22Rv1 (cell line): ENCODE measurements at regions not wholly inside any gene's neighbourhood (a gene's known extent, or its start where the extent isn't known, plus 50 kb on each side); places are given as distances from the start of the nearest gene placed in this dataset.

Source experiments
- ZFX ChIP-seq: fragments of 450-650 bp; IDR thresholded peaks from 2 replicates; pipeline ENCODE4 v1.6.1; 2017; ENCODE audit warnings: antibody characterized with exemption, borderline replicate concordance
- TF ChIP-seq, protein P1 (sequence below): fragments of 450-650 bp; IDR thresholded peaks from 2 replicates; pipeline ENCODE4 v1.5.1; 2017; ENCODE audit warnings: mild to moderate bottlenecking

DNA sequence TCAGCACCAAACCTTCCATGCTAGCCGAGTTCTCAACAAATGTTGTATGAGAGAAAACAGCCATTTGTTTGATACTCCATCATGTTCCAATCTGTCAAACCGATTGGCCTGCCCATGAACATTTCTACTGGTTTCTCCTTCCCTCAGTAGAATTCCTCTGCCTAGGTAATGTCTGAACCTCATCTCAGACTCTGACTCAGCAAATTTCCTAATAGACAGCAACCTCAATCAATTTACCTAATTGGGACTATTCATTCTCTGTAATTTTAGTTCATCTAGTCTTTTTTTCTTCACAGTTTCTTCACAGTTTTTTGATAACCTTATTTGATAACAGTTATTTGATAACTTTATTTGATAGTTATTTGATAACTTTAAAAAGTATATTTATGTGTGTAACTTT lies 585.1 kb downstream of the DNAJB9 start:
- TF ChIP-seq, protein P1, sequence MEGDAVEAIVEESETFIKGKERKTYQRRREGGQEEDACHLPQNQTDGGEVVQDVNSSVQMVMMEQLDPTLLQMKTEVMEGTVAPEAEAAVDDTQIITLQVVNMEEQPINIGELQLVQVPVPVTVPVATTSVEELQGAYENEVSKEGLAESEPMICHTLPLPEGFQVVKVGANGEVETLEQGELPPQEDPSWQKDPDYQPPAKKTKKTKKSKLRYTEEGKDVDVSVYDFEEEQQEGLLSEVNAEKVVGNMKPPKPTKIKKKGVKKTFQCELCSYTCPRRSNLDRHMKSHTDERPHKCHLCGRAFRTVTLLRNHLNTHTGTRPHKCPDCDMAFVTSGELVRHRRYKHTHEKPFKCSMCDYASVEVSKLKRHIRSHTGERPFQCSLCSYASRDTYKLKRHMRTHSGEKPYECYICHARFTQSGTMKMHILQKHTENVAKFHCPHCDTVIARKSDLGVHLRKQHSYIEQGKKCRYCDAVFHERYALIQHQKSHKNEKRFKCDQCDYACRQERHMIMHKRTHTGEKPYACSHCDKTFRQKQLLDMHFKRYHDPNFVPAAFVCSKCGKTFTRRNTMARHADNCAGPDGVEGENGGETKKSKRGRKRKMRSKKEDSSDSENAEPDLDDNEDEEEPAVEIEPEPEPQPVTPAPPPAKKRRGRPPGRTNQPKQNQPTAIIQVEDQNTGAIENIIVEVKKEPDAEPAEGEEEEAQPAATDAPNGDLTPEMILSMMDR = no peak
- TF ChIP-seq ZFX = no peak
